GM23248 (cell line): ENCODE measurements at regions not wholly inside any gene's neighbourhood (a gene's known extent, or its start where the extent isn't known, plus 50 kb on each side); places are given as distances from the start of the nearest gene placed in this dataset.
"Not testable (repeated sequence)": the region's sequence is repeated elsewhere in the genome, so short reads cannot be mapped to it uniquely, and the experiment has no call there.

ENCODE experiments used
- DNase-seq: peaks from one replicate; pipeline ENCODE4 v3.0.0-alpha.2; 2015
- H2AFZ ChIP-seq: fragments of 200-600 bp; sonication (generic); 2 replicates; pipeline ENCODE4 v1.6.1; 2016; ENCODE audit warnings: antibody characterized with exemption
- H3F3A ChIP-seq: fragments of 200-600 bp; sonication (generic); 2 replicates; pipeline ENCODE4 v1.6.1; 2016; ENCODE audit warnings: mild to moderate bottlenecking, antibody characterized with exemption, mixed run types; ENCODE audit not compliant: insufficient read depth
- H3K27ac ChIP-seq: fragments of 200-600 bp; sonication (generic); 2 replicates; pipeline ENCODE4 v1.5.1; 2016; ENCODE audit warnings: mild to moderate bottlenecking
- H3K27me3 ChIP-seq: fragments of 200-600 bp; sonication (generic); replicated peaks from 2 replicates; pipeline ENCODE4 v1.6.1; 2016; ENCODE audit warnings: mild to moderate bottlenecking; ENCODE audit not compliant: insufficient read depth
- H3K36me3 ChIP-seq: fragments of 200-600 bp; sonication (generic); 2 replicates; pipeline ENCODE4 v1.6.1; 2016; ENCODE audit warnings: low read depth, mild to moderate bottlenecking
- H3K4me1 ChIP-seq: fragments of 200-600 bp; sonication (generic); 2 replicates; pipeline ENCODE4 v1.6.1; 2016; ENCODE audit warnings: mild to moderate bottlenecking; ENCODE audit not compliant: insufficient read depth
- H3K4me2 ChIP-seq: fragments of 200-600 bp; sonication (generic); one replicate; pipeline ENCODE4 v1.6.1; 2016; ENCODE audit warnings: mild to moderate bottlenecking; ENCODE audit not compliant: unreplicated experiment
- H3K4me3 ChIP-seq: fragments of 200-600 bp; sonication (generic); 2 replicates; pipeline ENCODE4 v1.5.1; 2016; ENCODE audit warnings: mild to moderate bottlenecking
- H3K79me2 ChIP-seq: fragments of 200-600 bp; sonication (generic); 2 replicates; pipeline ENCODE4 v1.6.1; 2016; ENCODE audit warnings: mild to moderate bottlenecking; ENCODE audit not compliant: insufficient read depth
- H3K9ac ChIP-seq: fragments of 200-600 bp; sonication (generic); 2 replicates; pipeline ENCODE4 v1.6.1; 2016; ENCODE audit warnings: mild to moderate bottlenecking
- H3K9me2 ChIP-seq: fragments of 200-600 bp; sonication (generic); 2 replicates; pipeline ENCODE4 v1.6.1; 2016; ENCODE audit warnings: mixed run types, mild to moderate bottlenecking, moderate library complexity; ENCODE audit not compliant: insufficient read depth
- H3K9me3 ChIP-seq: fragments of 200-600 bp; sonication (generic); one replicate; pipeline ENCODE4 v1.6.1; 2017; ENCODE audit warnings: low read depth
- H4K20me1 ChIP-seq: fragments of 200-600 bp; sonication (generic); 2 replicates; pipeline ENCODE4 v1.6.0; 2016; ENCODE audit not compliant: insufficient read depth
- EZH2 ChIP-seq: fragments of 200-600 bp; sonication (generic); IDR thresholded peaks from 2 replicates; pipeline ENCODE4 v1.6.1; 2018; ENCODE audit warnings: antibody characterized with exemption, mild to moderate bottlenecking; ENCODE audit not compliant: insufficient read depth, poor library complexity, severe bottlenecking
- EZH2phosphoT487 ChIP-seq: fragments of 200-600 bp; sonication (generic); IDR thresholded peaks from 2 replicates; pipeline ENCODE4 v1.6.1; 2018; ENCODE audit warnings: antibody characterized with exemption, moderate library complexity, mild to moderate bottlenecking, low read depth; ENCODE audit not compliant: insufficient read depth
- WGBS, 2 experiments: methylation state at CpG; one replicate each; pipeline ENCODE4 v1.1.6; 2015 to 2017; ENCODE audit warnings: low lambda C conversion rate in 2 of 2, low coverage in 1 of 2; ENCODE audit errors: missing lambda C conversion rate in 2 of 2; 5-methylcytosine and 5-hydroxymethylcytosine counted together
- in situ Hi-C: fragments of 300-500 bp; cut with MboI; formaldehyde crosslinking; loops from 2 replicates; pipeline ENCODE4 v1.15.0; 2020

DNA sequence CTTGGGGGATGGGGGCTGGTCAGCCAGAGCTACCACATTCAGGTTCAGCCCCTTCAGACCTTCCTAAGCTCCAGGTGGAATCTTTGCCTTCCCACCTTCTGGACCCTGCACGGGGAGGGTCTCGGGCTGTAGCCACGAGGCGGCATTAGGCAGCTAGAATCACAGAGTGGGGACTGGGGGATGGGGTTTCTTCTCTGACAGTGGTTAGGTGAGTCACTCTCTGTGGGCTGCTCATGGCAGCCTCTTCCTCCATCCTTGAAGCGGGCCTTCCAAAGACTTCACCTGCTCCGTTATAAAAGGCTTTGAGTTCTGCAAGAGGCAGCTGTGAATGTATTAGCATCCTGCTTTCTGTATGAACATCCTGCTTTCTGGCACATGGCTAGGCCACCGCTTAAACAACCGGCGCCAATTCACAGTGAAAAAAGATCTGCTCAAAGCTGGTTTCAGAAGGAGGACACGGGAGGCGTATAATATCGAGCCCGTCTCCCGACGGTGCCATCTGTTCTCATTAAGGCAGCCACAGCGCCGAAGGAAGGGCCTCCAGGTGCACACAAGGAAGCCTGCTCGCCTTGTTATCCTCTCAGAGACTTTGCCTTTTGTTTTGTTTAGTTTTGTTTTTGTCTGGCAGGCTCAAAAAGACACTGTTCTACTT, 74.3 kb upstream of the IGFBP7 start:
- in situ Hi-C loops, result no loop called here
- H3K9me2 ChIP-seq, result no peaks in the 10 kb centered on the region
- no peaks in the 10 kb centered on the region for H3K27me3 ChIP-seq
- H3K4me1 ChIP-seq, result 0 out of 2 replicates have a peak, but pooled peaks cover 2% of the 10 kb centered on the region
- no peak for DNase-seq
- WGBS, 2 experiments, result 81 to 83% methylated on average over 18 of the region's 18 CpGs
- no peak overlapping the region for H3K27ac ChIP-seq
- H3K9ac ChIP-seq, result no peak overlapping the region
- no peaks in the 10 kb centered on the region for H3K36me3 ChIP-seq
- H3K79me2 ChIP-seq, result no peaks in the 10 kb centered on the region
- no peak overlapping the region for H3K4me3 ChIP-seq
- no peak for TF ChIP-seq EZH2phosphoT487
- no peak for TF ChIP-seq EZH2
- no peaks in the 10 kb centered on the region for H4K20me1 ChIP-seq
- H3K4me2 ChIP-seq, result no peak overlapping the region
- no peaks in the 10 kb centered on the region for H3K9me3 ChIP-seq
- H3F3A ChIP-seq, result no peaks in the 10 kb centered on the region
- H2AFZ ChIP-seq, result no peak overlapping the region

DNA sequence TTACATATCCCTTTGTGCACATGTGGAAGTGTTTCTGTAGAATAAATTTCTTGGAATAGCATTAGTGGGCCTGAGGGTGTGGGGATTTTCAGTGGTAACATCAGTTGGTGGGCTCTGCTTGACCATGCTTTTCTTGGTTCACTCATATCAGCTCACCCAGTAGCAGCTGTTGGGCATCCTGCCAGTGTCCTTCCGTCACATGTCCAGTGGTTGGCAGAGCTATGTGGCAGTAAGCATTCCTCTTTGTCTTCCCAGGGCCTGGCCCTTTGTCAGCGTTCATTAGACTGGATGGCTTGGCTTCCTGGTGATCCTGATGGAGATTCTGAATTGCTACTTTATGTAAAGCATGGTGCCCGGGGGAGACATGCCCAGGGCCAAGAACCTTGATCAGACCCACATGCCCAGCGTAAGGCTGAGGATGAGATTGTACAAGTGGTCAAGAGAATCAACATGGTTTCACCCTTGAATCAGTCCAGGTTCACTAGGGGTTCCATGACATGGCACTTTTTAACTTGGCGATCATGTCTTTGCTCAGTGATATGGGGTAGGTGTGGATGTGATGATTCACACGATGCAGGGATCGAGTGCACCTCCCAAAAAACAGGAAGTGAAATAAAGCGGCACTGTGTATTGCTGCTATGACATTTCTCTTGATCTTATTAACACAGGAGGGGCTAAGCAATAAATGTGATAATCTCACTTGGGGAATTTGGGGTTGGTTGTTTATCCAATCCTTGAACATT, 72.1 kb upstream of the IGFBP7 start:
- H3K4me2 ChIP-seq, result no peak overlapping the region
- no peak overlapping the region for H3K4me3 ChIP-seq
- DNase-seq, result no peak
- peaks cover under 1% of the 10 kb centered on the region; the same call in 1 of the 2 replicates for H3K27me3 ChIP-seq
- TF ChIP-seq EZH2phosphoT487, result no peak
- no peak for TF ChIP-seq EZH2
- no peaks in the 10 kb centered on the region for H3F3A ChIP-seq
- in situ Hi-C loops, result no loop called here
- H2AFZ ChIP-seq, result no peak overlapping the region
- 62 to 65% methylated on average over 8 of the region's 8 CpGs for WGBS, 2 experiments
- H3K27ac ChIP-seq, result no peak overlapping the region
- H3K36me3 ChIP-seq, result no peaks in the 10 kb centered on the region
- no peaks in the 10 kb centered on the region for H3K79me2 ChIP-seq
- H4K20me1 ChIP-seq, result no peaks in the 10 kb centered on the region
- no peaks in the 10 kb centered on the region for H3K9me3 ChIP-seq
- H3K4me1 ChIP-seq, result no peaks in the 10 kb centered on the region
- no peaks in the 10 kb centered on the region for H3K9me2 ChIP-seq
- H3K9ac ChIP-seq, result no peak overlapping the region

GRCh38 chr4:57173136-57173535, 63.0 kb upstream of the IGFBP7 start:
- H3K4me2 ChIP-seq, in situ Hi-C loops, H3K9me2 ChIP-seq, H4K20me1 ChIP-seq, H3K9ac ChIP-seq, DNase-seq, H3K27ac ChIP-seq, H3F3A ChIP-seq, H3K27me3 ChIP-seq, H3K4me1 ChIP-seq, H3K79me2 ChIP-seq, H2AFZ ChIP-seq, H3K36me3 ChIP-seq, H3K4me3 ChIP-seq, H3K9me3 ChIP-seq: not testable (repeated sequence)
- WGBS, 2 experiments, result 83 to 100% methylated on average over 1 to 24 of the region's 30 CpGs

DNA sequence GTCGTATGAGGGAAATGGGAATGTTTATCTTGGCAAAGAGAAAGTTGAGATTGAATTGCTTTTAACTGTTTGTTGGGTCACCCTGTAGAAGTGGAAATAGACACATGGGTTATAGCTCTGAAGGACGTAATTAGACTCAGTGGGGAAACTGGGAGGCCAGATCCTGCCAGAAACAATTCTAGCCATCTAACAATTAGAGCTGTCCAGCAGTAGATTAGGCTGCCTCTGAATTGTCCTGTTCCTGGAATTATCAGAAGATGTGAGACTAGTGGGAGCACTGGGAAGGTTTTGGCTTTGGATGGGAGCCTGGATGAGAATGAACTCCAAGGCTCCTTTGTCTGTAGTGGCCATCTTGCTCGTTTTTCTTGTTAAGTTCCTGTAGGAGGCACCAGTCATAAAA, 61.9 kb upstream of the IGFBP7 start:
- Histone ChIP-seq H3K4me2 (no peak overlapping the region), H4K20me1 (no peaks in the 10 kb centered on the region), H3K4me3 (no peak overlapping the region), H3K9me3 (no peaks in the 10 kb centered on the region), H3F3A (no peaks in the 10 kb centered on the region), H3K27me3 (peaks cover 11% of the 10 kb centered on the region), H3K9ac (no peak overlapping the region), H3K27ac (no peak overlapping the region), H2AFZ (no peak overlapping the region), H3K79me2 (no peaks in the 10 kb centered on the region), H3K4me1 (peaks cover 4% of the 10 kb centered on the region; the same call in 1 of the 2 replicates), H3K9me2 (no peaks in the 10 kb centered on the region), H3K36me3 (no peaks in the 10 kb centered on the region)
- TF ChIP-seq EZH2 (no peak), EZH2phosphoT487 (no peak)
- 38 to 42% methylated on average over 3 of the region's 3 CpGs for WGBS, 2 experiments
- no peak for DNase-seq
- in situ Hi-C loops, result no loop called here
